Smooth muscle cell of the brain vasculature (primary cell): ENCODE measurements at regions not wholly inside any gene's neighbourhood (a gene's known extent, or its start where the extent isn't known, plus 50 kb on each side); places are given as distances from the start of the nearest gene placed in this dataset.
"Not testable (repeated sequence)": the region's sequence is repeated elsewhere in the genome, so short reads cannot be mapped to it uniquely, and the experiment has no call there.

Experiments
- DNase-seq: peaks from one replicate; pipeline ENCODE4 v3.0.0-alpha.2; 2012; ENCODE audit warnings: low read depth, low spot score

- no peak for DNase-seq
These were observed 859.9 kb upstream of the ATXN7L3B start for GRCh38 chr12:73677520-73678291.

- DNase-seq, result no peak
These were observed 859.3 kb upstream of the ATXN7L3B start for GRCh38 chr12:73678335-73678734.

GRCh38 chr12:73699318-73699717, 838.3 kb upstream of the ATXN7L3B start:
- no peak for DNase-seq

GRCh38 chr12:73714655-73715054, 823.0 kb upstream of the ATXN7L3B start:
- no peak for DNase-seq

GRCh38 chr12:73716143-73716542, 821.5 kb upstream of the ATXN7L3B start:
- not testable (repeated sequence) for DNase-seq

- DNase-seq, result no peak
These were observed 818.4 kb upstream of the ATXN7L3B start for GRCh38 chr12:73719223-73719622.

- no peak for DNase-seq
These were observed 810.8 kb upstream of the ATXN7L3B start for GRCh38 chr12:73726881-73727280.

- no peak for DNase-seq
These were observed 806.0 kb upstream of the ATXN7L3B start for GRCh38 chr12:73731658-73732057.

- DNase-seq, result no peak
These were observed 768.3 kb upstream of the ATXN7L3B start for GRCh38 chr12:73769337-73769736.

- no peak for DNase-seq
These were observed 739.1 kb upstream of the ATXN7L3B start for GRCh38 chr12:73798523-73798922.

- DNase-seq, result no peak
These were observed 722.5 kb upstream of the ATXN7L3B start for GRCh38 chr12:73815072-73815645.

GRCh38 chr12:73817161-73817560, 720.5 kb upstream of the ATXN7L3B start:
- no peak for DNase-seq

GRCh38 chr12:73833746-73834145, 703.9 kb upstream of the ATXN7L3B start:
- DNase-seq, result no peak

- no peak for DNase-seq
These were observed 695.7 kb upstream of the ATXN7L3B start for GRCh38 chr12:73841963-73842362.

GRCh38 chr12:73863546-73863945, 674.1 kb upstream of the ATXN7L3B start:
- DNase-seq, result no peak

- no peak for DNase-seq
These were observed 670.5 kb upstream of the ATXN7L3B start for GRCh38 chr12:73867147-73867546.

- DNase-seq, result not testable (repeated sequence)
These were observed 660.3 kb upstream of the ATXN7L3B start for GRCh38 chr12:73877291-73877690.

- DNase-seq, result no peak
These were observed 645.4 kb upstream of the ATXN7L3B start for GRCh38 chr12:73892201-73892600.

- DNase-seq, result no peak
These were observed 639.0 kb upstream of the ATXN7L3B start for GRCh38 chr12:73898645-73899044.

- DNase-seq, result no peak
These were observed 635.4 kb upstream of the ATXN7L3B start for GRCh38 chr12:73902260-73902659.

GRCh38 chr12:73906757-73907156, 630.9 kb upstream of the ATXN7L3B start:
- DNase-seq, result no peak

- no peak for DNase-seq
These were observed 601.8 kb upstream of the ATXN7L3B start for GRCh38 chr12:73935817-73936216.

- no peak for DNase-seq
These were observed 590.2 kb upstream of the ATXN7L3B start for GRCh38 chr12:73947326-73948026.
